Esophagus muscularis mucosa (tissue), 4 donors: ENCODE measurements at regions not wholly inside any gene's neighbourhood (a gene's known extent, or its start where the extent isn't known, plus 50 kb on each side); places are given as distances from the start of the nearest gene placed in this dataset.

Source experiments
- DNase-seq: peaks from one replicate; pipeline ENCODE4 v3.0.0-alpha.2; 2017; ENCODE audit errors: extremely low spot score
- H3K27ac ChIP-seq, 4 donors: fragments of 200-600 bp; sonication (generic); replicated peaks in 1 of 4; 1 replicate in 3 of 4; 2 replicates in 1 of 4; pipeline ENCODE4 v1.5.1; 2016 to 2019; ENCODE audit warnings: mild to moderate bottlenecking in 1 of 4
- H3K27me3 ChIP-seq, 4 donors: fragments of 200-600 bp; sonication (generic); one replicate each; pipeline versions ENCODE4 v1.5.1 to v1.6.0; 2016 to 2019
- H3K36me3 ChIP-seq, 4 donors: fragments of 200-600 bp; sonication (generic); one replicate each; pipeline ENCODE4 v1.5.1; 2016 to 2019
- H3K4me1 ChIP-seq, 4 donors: fragments of 200-600 bp; sonication (generic); one replicate each; pipeline ENCODE4 v1.5.1; 2016 to 2019
- H3K4me3 ChIP-seq, 4 donors: fragments of 200-600 bp; sonication (generic); 1 replicate in 2 of 4; 2 replicates in 2 of 4; pipeline ENCODE4 v1.5.1; 2016 to 2019; ENCODE audit warnings: mild to moderate bottlenecking in 4 of 4, moderate library complexity in 1 of 4
- H3K9me3 ChIP-seq, 4 donors: fragments of 200-600 bp; sonication (generic); 1 replicate in 3 of 4; 2 replicates in 1 of 4; pipeline ENCODE4 v1.5.1; 2016 to 2019
- CTCF ChIP-seq, 3 experiments: fragments of 200-600 bp in 2 of 3; fragments of 450-650 bp in 1 of 3; sonication (generic) in 2 of 3; IDR thresholded peaks; one replicate each; pipeline ENCODE4 v1.5.1; 2017 to 2019; ENCODE audit warnings: antibody characterized with exemption in 3 of 3, mild to moderate bottlenecking in 2 of 3, moderate library complexity in 1 of 3
- EP300 ChIP-seq: sonication (generic); formaldehyde crosslinking; IDR thresholded peaks from one replicate; pipeline ENCODE4 v1.6.1; 2017; ENCODE audit warnings: antibody characterized with exemption
- POLR2A ChIP-seq: fragments of 450-650 bp; IDR thresholded peaks from one replicate; pipeline ENCODE4 v1.6.1; 2017; ENCODE audit warnings: antibody characterized with exemption, moderate library complexity, mild to moderate bottlenecking, low read depth
- POLR2AphosphoS5 ChIP-seq, 2 donors: sonication (generic); formaldehyde crosslinking; IDR thresholded peaks; one replicate each; pipeline ENCODE4 v1.6.1; 2017; ENCODE audit warnings: antibody characterized with exemption in 2 of 2
- WGBS: methylation state at CpG from one replicate; pipeline ENCODE4 v1.1.5; 2018; 5-methylcytosine and 5-hydroxymethylcytosine counted together
- intact Hi-C: fragments of 100-400 bp; cut with DNase I; formaldehyde crosslinking; loops from one replicate; pipeline ENCODE4 v1.15.1; 2023

GRCh38 chr12:84585776-84586395, 326.7 kb downstream of the SLC6A15 start:
- 64% methylated on average over 5 of the region's 5 CpGs for WGBS

GRCh38 chr12:84572196-84572595, 340.4 kb downstream of the SLC6A15 start:
- no peak overlapping the region for H3K4me3 ChIP-seq
- H3K9me3 ChIP-seq, result peaks cover 0 to 17% (median 0%) of the 10 kb centered on the region in 4 donors
- H3K36me3 ChIP-seq, result no peaks in the 10 kb centered on the region
- intact Hi-C loops, result no loop called here
- TF ChIP-seq CTCF (IDR thresholded peaks at IDR 0.05) (no peak), EP300 (no peak), POLR2AphosphoS5 (IDR thresholded peaks at IDR 0.05) (no peak)
- 67% methylated on average over 3 of the region's 3 CpGs for WGBS
- H3K4me1 ChIP-seq, result no peaks in the 10 kb centered on the region
- no peaks in the 10 kb centered on the region for H3K27me3 ChIP-seq
- no peak for DNase-seq
- no peak overlapping the region for H3K27ac ChIP-seq

More at GRCh38 chr12:84585776-84586395, 326.7 kb downstream of the SLC6A15 start:
- Histone ChIP-seq H3K27ac (no peak overlapping the region), H3K27me3 (no peaks in the 10 kb centered on the region), H3K4me3 (no peak overlapping the region), H3K36me3 (no peaks in the 10 kb centered on the region), H3K9me3 (no peaks in the 10 kb centered on the region), H3K4me1 (no peaks in the 10 kb centered on the region)
- DNase-seq, result no peak
- intact Hi-C loops, result no loop called here
- TF ChIP-seq CTCF (IDR thresholded peaks at IDR 0.05) (no peak), POLR2A (no peak), EP300 (no peak), POLR2AphosphoS5 (IDR thresholded peaks at IDR 0.05) (no peak)

- no peak for DNase-seq
- intact Hi-C loops, result no loop called here
- Histone ChIP-seq H3K9me3 (peaks cover 0 to 5% (median 0%) of the 10 kb centered on the region in 4 donors), H3K4me3 (no peak overlapping the region), H3K27me3 (no peaks in the 10 kb centered on the region), H3K4me1 (no peaks in the 10 kb centered on the region), H3K36me3 (no peaks in the 10 kb centered on the region), H3K27ac (no peak overlapping the region)
- WGBS, result 74% methylated on average over 3 of the region's 3 CpGs
- TF ChIP-seq POLR2A (no peak), POLR2AphosphoS5 (IDR thresholded peaks at IDR 0.05) (no peak), CTCF (IDR thresholded peaks at IDR 0.05) (no peak), EP300 (no peak)
These were observed 350.3 kb downstream of the SLC6A15 start for GRCh38 chr12:84562331-84562730.

GRCh38 chr12:84561351-84561750, 351.2 kb downstream of the SLC6A15 start:
- Histone ChIP-seq H3K27ac (no peak overlapping the region), H3K4me3 (no peak overlapping the region), H3K27me3 (no peaks in the 10 kb centered on the region), H3K36me3 (no peaks in the 10 kb centered on the region), H3K9me3 (peaks cover 0 to 5% (median 0%) of the 10 kb centered on the region in 4 donors), H3K4me1 (no peaks in the 10 kb centered on the region)
- no peak for DNase-seq
- TF ChIP-seq CTCF (IDR thresholded peaks at IDR 0.05), result no peak
- 91% methylated on average over 1 of the region's 1 CpG for WGBS
- intact Hi-C loops, result no loop called here

- DNase-seq, result no peak
- Histone ChIP-seq H3K9me3 (no peaks in the 10 kb centered on the region), H3K27me3 (no peaks in the 10 kb centered on the region), H3K27ac (no peak overlapping the region), H3K36me3 (no peaks in the 10 kb centered on the region), H3K4me3 (no peak overlapping the region), H3K4me1 (no peaks in the 10 kb centered on the region)
- intact Hi-C loops, result no loop called here
- TF ChIP-seq POLR2A (no peak), CTCF (IDR thresholded peaks at IDR 0.05) (no peak), EP300 (no peak), POLR2AphosphoS5 (IDR thresholded peaks at IDR 0.05) (no peak)
- WGBS, result 92% methylated on average over 15 of the region's 15 CpGs
These were observed 358.3 kb downstream of the SLC6A15 start for GRCh38 chr12:84554199-84554723.
